Endodermal cell (in vitro differentiated cells): ENCODE measurements at regions not wholly inside any gene's neighbourhood (a gene's known extent, or its start where the extent isn't known, plus 50 kb on each side); places are given as distances from the start of the nearest gene placed in this dataset.

Source experiments
- DNase-seq: peaks from one replicate; pipeline ENCODE4 v3.0.0-alpha.2; 2017
- H3K27ac ChIP-seq: 2 replicates; pipeline ENCODE4 v1.5.1; 2013; ENCODE audit warnings: mild to moderate bottlenecking, low read depth, low read length, moderate library complexity
- H3K27me3 ChIP-seq: 2 replicates; pipeline ENCODE4 v1.6.1; 2013; ENCODE audit warnings: mild to moderate bottlenecking, low read length, moderate library complexity; ENCODE audit not compliant: insufficient read depth, control insufficient read depth, poor library complexity, severe bottlenecking
- H3K36me3 ChIP-seq: 2 replicates; pipeline ENCODE4 v1.7.0; 2013; ENCODE audit warnings: mild to moderate bottlenecking, low read length, moderate library complexity; ENCODE audit not compliant: control insufficient read depth, insufficient read depth
- H3K4me1 ChIP-seq: one replicate; pipeline ENCODE4 v1.7.0; 2013; ENCODE audit warnings: low read length; ENCODE audit not compliant: control insufficient read depth, insufficient read depth
- H3K4me3 ChIP-seq: 2 replicates; pipeline ENCODE4 v1.5.1; 2013; ENCODE audit warnings: mild to moderate bottlenecking, low read length, moderate library complexity
- H3K9ac ChIP-seq: 2 replicates; pipeline ENCODE4 v1.6.1; 2013; ENCODE audit warnings: mild to moderate bottlenecking, low read length, moderate library complexity; ENCODE audit not compliant: poor library complexity, severe bottlenecking; ENCODE audit errors: extremely low read depth
- H3K9me3 ChIP-seq: 2 replicates; pipeline ENCODE4 v1.6.1; 2013; ENCODE audit warnings: mild to moderate bottlenecking, low read length, moderate library complexity; ENCODE audit not compliant: control insufficient read depth
- H3K27ac Mint-ChIP-seq: 2 replicates; pipeline ENCODE4 v1.8.0; 2020; ENCODE audit warnings: mixed read lengths
- H3K27me3 Mint-ChIP-seq: 2 replicates; pipeline ENCODE4 v1.8.0; 2021; ENCODE audit warnings: mild to moderate bottlenecking, mixed read lengths; ENCODE audit not compliant: insufficient read depth
- H3K36me3 Mint-ChIP-seq: 2 replicates; pipeline ENCODE4 v1.8.0; 2020; ENCODE audit warnings: low read depth, mixed read lengths
- H3K4me1 Mint-ChIP-seq: 2 replicates; pipeline ENCODE4 v1.8.0; 2020; ENCODE audit warnings: mixed read lengths
- H3K4me3 Mint-ChIP-seq: 2 replicates; pipeline ENCODE4 v1.8.0; 2020; ENCODE audit warnings: mild to moderate bottlenecking, moderate library complexity, mixed read lengths
- H3K9me3 Mint-ChIP-seq: 2 replicates; pipeline ENCODE4 v1.8.0; 2020; ENCODE audit warnings: mild to moderate bottlenecking, mixed read lengths
- WGBS, 2 experiments: methylation state at CpG; one replicate each; pipeline versions ENCODE4 v1.1.5 to v1.1.7; 2013; ENCODE audit warnings: missing lambda C conversion rate in 2 of 2, mixed read lengths in 1 of 2; ENCODE audit not compliant: insufficient coverage in 1 of 2, insufficient read length in 1 of 2; 5-methylcytosine and 5-hydroxymethylcytosine counted together
- TF ChIP-seq, protein P1 (sequence below): fragments of 200-600 bp; sonication (generic); conservative IDR thresholded peaks from 2 replicates; pipeline ENCODE4 v1.5.0; 2021; ENCODE audit warnings: antibody characterized with exemption, mild to moderate bottlenecking

DNA sequence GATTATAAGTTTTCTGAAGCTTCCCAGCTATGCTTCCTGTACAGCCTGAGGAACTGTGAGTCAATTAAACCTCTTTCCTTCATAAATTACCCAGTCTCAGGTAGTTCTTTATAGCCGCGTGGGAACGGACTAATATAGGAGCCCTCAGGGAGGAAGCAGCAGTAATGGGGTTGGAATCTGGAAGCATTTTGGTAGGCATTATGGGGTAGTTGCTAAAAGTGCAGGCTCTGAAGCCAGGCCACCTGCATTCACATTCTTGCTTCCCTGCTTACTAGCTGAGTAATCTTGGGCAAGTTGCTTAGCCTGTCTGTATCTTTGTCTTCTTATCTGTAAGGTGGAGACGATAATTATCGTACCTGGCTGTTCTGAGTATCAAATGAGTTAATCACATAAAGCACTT lies 137.9 kb upstream of the NHS start:
- 88% methylated on average over 3 of the region's 5 CpGs; no CpG with 5 or more reads in 1 of the 2 experiments for WGBS, 2 experiments
- no peak for DNase-seq
- Mint-ChIP-seq H3K27ac (no peak overlapping the region), H3K4me1 (peaks cover 5% of the 10 kb centered on the region), H3K4me3 (no peak overlapping the region), H3K27me3 (no peaks in the 10 kb centered on the region), H3K36me3 (no peaks in the 10 kb centered on the region), H3K9me3 (no peaks in the 10 kb centered on the region)
- Histone ChIP-seq H3K27me3 (no peaks in the 10 kb centered on the region), H3K4me3 (no peak overlapping the region), H3K9me3 (peaks cover 9% of the 10 kb centered on the region), H3K4me1 (no peaks in the 10 kb centered on the region), H3K27ac (no peak overlapping the region), H3K9ac (no peak overlapping the region), H3K36me3 (no peaks in the 10 kb centered on the region)
- TF ChIP-seq, protein P1, sequence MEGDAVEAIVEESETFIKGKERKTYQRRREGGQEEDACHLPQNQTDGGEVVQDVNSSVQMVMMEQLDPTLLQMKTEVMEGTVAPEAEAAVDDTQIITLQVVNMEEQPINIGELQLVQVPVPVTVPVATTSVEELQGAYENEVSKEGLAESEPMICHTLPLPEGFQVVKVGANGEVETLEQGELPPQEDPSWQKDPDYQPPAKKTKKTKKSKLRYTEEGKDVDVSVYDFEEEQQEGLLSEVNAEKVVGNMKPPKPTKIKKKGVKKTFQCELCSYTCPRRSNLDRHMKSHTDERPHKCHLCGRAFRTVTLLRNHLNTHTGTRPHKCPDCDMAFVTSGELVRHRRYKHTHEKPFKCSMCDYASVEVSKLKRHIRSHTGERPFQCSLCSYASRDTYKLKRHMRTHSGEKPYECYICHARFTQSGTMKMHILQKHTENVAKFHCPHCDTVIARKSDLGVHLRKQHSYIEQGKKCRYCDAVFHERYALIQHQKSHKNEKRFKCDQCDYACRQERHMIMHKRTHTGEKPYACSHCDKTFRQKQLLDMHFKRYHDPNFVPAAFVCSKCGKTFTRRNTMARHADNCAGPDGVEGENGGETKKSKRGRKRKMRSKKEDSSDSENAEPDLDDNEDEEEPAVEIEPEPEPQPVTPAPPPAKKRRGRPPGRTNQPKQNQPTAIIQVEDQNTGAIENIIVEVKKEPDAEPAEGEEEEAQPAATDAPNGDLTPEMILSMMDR, result no peak

DNA sequence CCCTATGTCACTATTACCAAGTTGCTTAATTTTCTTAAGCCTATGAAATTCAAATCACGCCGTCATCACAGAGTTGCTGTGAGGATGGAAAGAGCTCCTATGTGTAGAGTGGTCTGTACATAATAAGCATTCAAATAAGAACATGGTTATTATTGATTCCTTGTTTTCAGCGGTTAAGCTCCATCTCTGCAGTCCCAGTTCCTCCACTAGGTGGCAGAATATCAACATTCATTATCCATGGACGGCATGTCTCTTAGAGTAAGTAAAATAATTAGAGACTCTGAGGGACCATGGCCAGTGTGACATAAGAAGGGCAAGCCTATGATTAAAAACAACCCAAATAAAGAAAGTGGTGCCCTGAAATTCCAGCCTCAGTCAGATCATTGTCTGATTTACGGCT lies 132.5 kb upstream of the NHS start:
- no peak overlapping the region for H3K4me3 ChIP-seq
- Mint-ChIP-seq H3K27ac (no peak overlapping the region), H3K36me3 (no peaks in the 10 kb centered on the region), H3K27me3 (no peaks in the 10 kb centered on the region), H3K4me1 (no peaks in the 10 kb centered on the region), H3K9me3 (peaks cover 14% of the 10 kb centered on the region), H3K4me3 (no peak overlapping the region)
- peak; percentile 78 for DNase-seq
- no peaks in the 10 kb centered on the region for H3K4me1 ChIP-seq
- WGBS, 2 experiments, result 32% methylated on average over 3 of the region's 5 CpGs; no CpG with 5 or more reads in 1 of the 2 experiments
- H3K9me3 ChIP-seq, result peaks cover 9% of the 10 kb centered on the region
- H3K27me3 ChIP-seq, result no peaks in the 10 kb centered on the region
- no peak overlapping the region for H3K9ac ChIP-seq
- H3K36me3 ChIP-seq, result no peaks in the 10 kb centered on the region
- TF ChIP-seq, protein P1, result peak; percentile 96
- H3K27ac ChIP-seq, result no peak overlapping the region

DNA sequence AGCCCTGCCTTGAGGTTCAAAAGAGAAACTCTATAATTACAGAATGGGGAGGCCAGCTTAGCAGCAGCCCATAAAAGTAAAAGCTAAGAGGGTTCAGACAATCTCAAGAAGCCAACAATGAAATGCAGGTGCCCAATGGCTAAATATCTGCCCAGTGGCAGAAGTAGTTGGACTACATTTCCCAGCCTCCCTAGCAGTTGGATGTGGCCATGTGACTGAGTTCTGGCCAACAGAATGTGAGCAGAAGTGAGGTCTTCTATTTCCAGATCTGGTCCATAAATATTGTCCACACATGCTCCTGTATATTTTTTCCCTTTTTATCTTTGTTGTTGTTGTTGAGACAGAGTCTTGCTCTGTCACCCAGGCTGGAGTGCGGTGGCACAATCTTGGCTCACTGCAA lies 127.9 kb upstream of the NHS start:
- WGBS, 2 experiments, result 100% methylated on average over 1 of the region's 1 CpG; no CpG with 5 or more reads in 1 of the 2 experiments
- TF ChIP-seq, protein P1, result no peak

More for the DNA sequence above, 127.9 kb upstream of the NHS start:
- Mint-ChIP-seq H3K9me3 (peaks cover 14% of the 10 kb centered on the region), H3K27me3 (no peaks in the 10 kb centered on the region), H3K27ac (no peak overlapping the region), H3K36me3 (no peaks in the 10 kb centered on the region), H3K4me3 (no peak overlapping the region), H3K4me1 (no peaks in the 10 kb centered on the region)
- no peaks in the 10 kb centered on the region for H3K9me3 ChIP-seq
- H3K27me3 ChIP-seq, result no peaks in the 10 kb centered on the region
- no peaks in the 10 kb centered on the region for H3K4me1 ChIP-seq
- H3K36me3 ChIP-seq, result no peaks in the 10 kb centered on the region
- no peak for DNase-seq
- no peak overlapping the region for H3K27ac ChIP-seq
- H3K4me3 ChIP-seq, result no peak overlapping the region
- no peak overlapping the region for H3K9ac ChIP-seq
